Astrocyte (in vitro differentiated cells and primary cell): ENCODE measurements at regions not wholly inside any gene's neighbourhood (a gene's known extent, or its start where the extent isn't known, plus 50 kb on each side); places are given as distances from the start of the nearest gene placed in this dataset.
"Not testable (repeated sequence)": the region's sequence is repeated elsewhere in the genome, so short reads cannot be mapped to it uniquely, and the experiment has no call there.

Experiments used
- CTCF ChIP-seq: IDR thresholded peaks from 2 replicates; pipeline ENCODE4 v1.5.1; 2011; ENCODE audit warnings: low read depth, mild to moderate bottlenecking, inconsistent platforms, low read length, moderate library complexity; ENCODE audit not compliant: insufficient read depth
- EZH2 ChIP-seq: IDR thresholded peaks from 2 replicates; pipeline ENCODE4 v1.6.1; 2012; ENCODE audit warnings: mild to moderate bottlenecking, low read length, inconsistent platforms; ENCODE audit not compliant: insufficient read depth

- TF ChIP-seq CTCF, EZH2: not testable (repeated sequence)
Observed at GRCh38 chr12:11547271-11547646, 102.2 kb upstream of the ETV6 start.
